ENCODE measurements at regions not wholly inside any gene's neighbourhood (a gene's known extent, or its start where the extent isn't known, plus 50 kb on each side); places are given as distances from the start of the nearest gene placed in this dataset.

DNA sequence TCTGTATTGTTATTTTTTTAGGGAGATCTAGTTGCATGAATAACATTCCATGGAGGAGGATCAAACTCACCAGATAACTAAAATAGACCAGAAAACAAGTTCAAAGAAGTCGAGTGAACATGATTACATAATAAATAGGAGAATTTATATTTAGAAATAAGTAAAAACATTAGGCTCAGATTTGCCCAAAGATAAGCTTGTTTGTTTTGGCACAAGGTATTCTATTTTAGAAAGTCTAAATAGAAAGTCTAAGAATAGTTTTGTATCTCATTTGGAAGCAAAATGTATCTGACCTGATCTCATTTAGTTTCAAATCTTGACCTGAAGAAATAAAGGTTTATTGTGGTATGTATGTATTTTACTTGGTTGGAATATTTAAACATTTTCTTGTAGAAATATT is 670.6 kb upstream of the GALNTL6 start:
- no peak for DNase-seq

DNA sequence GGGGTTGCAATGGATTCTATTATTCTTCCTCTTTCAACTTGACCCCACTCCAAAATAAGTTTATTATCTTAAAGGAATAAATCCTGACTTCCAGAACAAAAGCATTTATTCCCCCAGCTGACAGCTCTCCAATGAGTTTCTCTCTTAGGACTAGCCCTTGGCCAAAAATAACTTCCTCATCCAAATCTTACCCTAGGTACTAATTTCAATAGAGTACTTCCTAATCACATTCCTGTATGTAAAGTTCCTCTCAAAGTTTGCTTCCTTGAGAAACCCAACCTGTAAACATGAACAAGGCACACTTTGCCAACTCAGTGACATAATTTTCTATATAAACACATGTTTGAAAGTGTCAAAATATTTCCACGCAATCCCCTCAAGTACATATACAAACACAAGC is 671.2 kb upstream of the GALNTL6 start:
- DNase-seq: no peak

DNA sequence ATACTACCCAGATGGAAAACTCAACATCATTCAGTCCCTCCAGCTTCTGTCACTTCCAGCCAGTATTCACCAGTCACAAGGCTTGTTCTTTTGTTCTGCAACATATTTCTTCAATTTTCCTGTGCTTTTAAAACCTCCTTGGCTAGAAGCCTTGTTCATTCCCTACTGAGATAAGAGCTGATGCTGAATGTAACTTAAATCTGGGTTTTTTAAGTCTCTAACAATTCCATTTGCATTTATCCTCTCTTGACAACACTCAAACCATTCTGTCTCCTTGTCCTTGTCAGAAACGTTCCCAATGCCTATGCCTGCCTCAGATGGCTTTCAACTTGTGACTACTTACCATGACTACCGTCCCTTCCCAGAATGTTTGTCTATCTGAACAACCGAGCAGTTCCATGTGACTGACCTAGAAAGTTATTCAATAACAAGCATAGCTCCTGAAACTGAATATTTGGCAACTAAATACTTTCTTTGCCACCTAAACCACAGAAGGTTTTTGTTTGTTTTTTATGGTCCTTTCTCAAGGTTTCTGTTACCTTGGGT is 682.9 kb upstream of the GALNTL6 start:
- peak; percentile 8 for DNase-seq

DNA sequence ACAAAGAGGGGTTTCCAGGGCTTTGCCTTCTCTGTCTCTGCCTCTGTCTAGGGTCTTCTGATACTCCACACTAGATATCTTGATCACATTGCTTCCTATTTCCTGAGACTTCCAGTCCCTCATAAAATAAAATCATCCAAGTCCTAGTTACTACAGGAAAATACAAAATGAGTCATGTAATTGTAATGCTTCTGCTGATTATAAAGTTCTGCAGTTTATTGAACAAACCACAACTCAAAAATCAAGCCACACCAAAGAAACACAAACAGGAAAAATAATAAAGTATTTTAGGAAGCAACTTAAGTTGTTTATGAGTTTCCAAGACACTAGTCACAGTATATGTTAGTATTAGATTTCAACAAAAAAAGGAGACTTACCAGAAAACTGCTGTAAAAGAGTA is 695.1 kb upstream of the GALNTL6 start:
- no peak for DNase-seq

DNA sequence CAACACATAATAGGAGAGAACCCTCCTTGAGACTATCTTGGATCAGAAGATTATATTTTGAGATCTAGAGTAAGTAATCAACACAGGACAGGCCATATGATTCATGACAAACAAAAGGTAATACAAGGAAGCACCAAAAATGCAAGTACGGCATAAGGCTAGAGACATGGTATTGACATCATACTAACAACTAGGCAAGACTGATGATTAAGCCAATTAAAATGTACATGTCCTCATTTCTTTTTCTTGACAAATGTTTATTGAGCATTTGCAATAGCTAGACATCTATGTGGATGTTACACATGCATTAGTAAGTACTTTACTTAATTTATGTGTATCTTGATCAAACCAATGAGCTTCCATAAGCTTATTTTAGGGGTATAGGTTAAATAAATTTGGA is 695.7 kb upstream of the GALNTL6 start:
- no peak for DNase-seq

DNA sequence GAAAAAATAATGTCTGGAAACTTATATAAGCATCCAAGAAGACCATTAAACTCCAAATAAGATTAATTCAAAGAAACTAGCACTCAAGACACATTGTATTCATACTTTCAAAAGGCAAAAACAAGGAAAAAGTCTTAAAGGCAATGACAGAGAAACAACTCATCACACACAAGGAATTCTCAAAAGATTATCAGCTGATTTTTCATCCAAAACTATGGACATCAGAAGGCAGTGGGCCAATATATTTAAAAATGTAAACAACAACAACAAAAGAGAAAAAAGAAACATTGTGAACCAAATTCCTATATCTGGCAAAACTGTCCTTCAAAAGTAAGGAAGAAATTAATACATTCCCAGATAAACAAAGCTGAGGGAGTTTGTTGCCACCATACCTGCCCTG is 711.4 kb upstream of the GALNTL6 start:
- DNase-seq: no peak

DNA sequence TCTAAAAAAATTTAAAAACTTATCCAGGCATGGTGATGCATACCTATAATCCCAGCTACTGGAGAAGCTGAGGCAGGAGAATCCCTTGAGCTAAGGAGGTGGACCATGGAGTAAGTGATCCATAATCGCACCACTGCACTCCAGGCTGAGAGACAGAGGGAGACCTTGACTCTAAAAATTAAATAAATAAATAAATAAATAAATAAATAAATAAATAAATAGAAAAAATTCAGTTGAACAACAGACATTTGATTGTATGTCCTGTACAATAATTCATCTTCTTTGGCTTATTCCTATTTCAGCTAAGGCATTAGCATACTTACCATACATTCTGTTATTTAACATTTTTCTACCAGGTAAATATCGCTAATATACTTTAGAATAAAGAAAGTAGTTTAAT is 726.1 kb upstream of the GALNTL6 start:
- DNase-seq: no peak

DNA sequence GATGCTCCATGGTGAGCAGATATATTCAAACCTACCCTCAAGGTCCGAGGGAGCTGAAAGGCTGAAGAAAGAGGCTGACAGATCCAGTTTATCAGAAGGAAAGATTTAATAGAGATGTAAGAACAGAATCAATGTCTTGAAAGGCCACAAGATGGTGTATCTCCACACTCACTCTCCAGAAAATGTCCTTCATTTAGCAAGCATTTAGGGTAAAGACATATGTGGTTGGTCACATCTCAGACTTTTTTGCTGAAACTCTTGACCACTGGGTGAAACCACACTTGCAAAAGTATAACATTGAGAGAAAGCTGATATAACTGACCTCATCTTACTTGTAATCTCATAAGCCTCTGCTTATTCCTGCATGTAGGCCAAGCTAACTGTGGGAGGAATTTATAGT is 745.8 kb upstream of the GALNTL6 start:
- DNase-seq: no peak

DNA sequence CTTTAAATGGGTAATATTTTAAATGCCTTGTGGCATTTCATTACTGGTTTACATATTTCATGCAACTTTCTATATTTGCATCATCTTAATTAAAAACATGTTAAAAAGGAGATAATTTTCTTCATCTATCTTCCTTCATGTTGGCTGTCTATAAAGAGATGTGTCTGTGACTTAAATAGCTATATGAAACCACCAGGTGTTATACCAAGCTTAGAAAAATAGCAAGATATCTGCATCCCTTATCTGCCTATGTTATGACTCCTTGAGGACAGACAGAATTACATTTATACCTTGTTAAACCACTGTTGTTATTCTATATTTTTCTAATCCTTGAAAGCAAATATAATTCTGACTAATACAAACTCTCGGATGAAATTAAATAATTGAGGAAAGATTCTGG is 763.8 kb upstream of the GALNTL6 start:
- no peak for DNase-seq

DNA sequence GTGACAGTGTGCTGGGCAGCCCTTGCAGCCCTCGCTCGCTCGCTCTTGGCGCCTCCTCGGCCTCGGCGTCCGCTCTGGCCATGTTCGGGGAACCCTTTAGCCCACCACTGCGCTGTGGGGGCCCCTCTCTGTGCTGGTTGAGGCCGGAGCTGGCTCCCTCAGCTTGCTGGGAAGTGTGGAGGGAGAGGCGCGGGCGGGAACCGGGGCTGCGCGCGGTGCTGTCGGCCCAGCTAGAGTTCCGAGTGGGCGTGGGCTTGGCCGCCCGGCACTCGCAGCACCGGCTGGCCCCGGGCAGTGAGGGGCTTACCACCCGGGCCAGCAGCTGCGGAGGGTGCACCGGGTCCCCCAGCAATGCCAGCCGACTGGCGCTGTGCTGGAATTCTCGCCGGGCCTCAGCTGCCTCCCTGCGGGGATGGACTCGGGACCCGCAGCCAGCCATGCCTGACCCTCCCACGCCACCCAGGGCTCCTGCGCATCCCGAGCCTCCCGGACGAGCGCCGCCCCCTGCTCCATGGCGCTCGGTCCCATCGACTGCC is 770.1 kb upstream of the GALNTL6 start:
- DNase-seq: no peak

DNA sequence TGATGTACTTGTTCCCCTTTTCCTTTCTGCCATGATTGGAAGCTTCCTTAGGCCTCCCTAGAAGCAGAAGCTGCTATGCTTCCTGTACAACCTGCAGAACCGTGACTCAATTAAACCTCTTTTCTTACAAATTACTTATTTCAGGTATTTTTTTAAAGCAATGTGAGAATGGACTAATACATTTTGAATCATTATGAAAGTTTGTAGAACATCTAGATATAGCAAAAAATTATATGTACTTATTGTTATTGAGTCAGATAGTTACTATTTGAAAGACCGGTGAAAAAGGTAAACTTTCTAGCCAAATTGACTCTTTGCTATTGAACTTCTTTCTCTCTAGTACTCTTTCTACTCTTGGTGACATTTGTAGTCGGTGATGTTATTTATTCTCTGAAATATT is 777.3 kb upstream of the GALNTL6 start:
- DNase-seq: no peak

DNA sequence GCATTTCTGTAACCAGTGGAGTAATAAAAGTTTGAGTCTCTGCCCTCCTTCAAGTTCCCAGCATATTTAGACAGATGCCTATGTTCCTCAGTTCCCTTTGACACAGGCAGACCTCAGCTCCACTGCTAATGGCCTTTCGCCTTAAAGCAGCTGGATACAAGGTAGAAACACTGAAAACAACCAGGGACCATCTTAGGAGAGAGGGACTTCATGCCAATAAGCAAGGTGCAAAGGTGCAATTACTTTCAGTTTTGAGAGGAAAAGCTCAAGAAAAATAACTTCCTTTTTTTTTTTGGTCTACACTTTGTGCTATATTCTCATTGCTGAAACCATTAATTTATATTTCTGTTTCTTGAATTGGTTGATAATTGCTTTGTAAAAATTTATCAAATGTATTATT is 781.9 kb upstream of the GALNTL6 start:
- no peak for DNase-seq

DNA sequence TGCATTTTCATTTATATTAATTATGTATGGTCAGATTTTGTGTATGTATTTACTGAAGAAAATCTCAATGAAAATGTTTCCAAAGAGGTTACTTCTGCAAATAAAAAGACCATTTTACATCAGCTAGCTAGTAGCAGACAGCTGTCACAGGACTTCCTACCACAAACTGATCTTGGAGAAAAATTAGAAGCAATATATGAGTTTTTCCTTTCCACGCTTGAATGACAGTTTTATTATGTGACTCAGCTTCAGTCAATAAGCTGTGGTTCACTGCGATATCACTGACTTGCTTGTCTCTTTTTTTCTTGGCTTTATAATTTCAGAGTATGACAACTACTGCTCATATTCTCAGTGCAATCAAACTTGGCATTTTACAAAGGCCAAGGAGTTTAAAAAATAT is 787.4 kb upstream of the GALNTL6 start:
- DNase-seq: no peak

DNA sequence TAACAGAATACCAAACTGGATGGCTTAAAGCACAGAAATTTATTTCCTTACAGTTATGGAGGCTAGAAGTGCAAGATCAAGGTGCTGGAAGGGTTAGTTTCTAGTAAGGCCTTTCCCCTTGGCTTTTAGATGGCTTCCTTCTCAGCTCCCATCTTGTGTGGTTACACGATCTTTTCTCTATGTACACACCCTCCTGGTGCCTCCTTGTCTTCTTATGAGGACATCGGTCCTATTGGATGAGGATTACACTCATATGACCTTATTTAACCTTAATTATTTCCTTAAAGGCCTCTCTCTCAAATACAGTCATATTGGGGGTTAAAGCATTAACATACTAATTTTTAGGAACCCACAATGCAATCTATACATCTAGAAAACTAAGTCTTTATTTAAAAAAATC is 787.9 kb upstream of the GALNTL6 start:
- DNase-seq: no peak

DNA sequence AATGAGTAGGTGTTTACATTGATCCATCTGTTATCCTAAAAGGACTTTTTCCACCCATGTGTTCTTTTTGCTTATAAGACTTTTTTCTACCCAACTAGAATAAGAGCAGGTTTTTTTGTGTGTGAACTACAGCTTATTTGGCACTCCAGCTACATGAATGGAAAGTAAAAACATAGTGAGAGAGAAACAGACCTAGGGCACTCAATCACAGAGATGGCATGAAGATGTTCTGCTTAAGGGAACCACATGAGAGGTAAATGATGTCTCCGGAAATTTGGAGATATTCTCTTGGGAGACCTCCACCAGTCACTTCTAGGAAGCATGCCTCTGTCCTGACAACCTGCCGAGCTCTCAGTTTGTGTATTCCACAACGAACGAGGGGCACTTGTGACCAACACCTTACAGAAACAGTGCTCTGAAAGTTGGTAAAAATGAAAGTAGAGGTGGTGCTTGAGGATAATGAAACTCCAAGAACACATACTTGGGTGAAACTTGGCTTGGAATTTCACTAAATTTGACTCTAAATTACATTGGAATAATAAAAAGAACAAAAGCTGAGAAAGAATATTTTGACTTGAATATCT is 788.4 kb upstream of the GALNTL6 start:
- DNase-seq: no peak

DNA sequence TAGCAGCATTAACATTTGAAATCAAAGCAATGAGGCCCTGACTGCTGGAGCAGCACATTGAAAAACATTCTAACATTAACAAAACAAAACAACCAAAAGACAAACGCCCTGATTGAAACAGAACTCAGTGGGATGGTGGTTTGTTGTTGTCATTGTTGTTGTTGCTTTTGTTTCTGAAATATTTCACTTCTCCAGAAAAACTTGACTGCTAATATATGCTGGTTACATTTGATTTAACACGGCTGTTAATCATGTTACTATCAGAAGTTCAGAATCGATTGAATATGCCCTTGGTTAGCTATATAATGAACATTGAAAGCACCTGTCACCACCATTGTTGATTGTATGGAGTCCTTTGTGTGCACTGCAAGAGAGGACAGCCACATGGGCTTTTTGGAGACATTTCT is 790.4 kb upstream of the GALNTL6 start:
- DNase-seq: no peak

DNA sequence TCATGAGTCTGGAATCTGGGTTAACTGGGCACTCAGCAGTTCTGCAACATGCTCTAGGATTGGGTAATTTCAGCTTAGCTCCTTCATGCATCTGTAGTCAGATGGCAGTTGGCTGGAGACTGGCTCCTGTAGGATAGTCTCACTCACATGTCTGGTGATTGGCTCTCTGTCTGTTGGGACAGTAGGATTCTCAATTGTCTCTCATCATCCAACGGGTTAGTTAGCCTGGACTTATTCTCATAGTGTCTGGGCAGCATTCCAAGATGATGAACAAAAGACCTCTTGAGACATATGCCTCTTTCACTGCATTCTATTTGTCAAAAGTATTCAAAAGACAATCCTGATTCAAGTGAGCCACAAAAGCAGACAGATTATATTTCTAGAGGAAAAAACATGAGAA is 795.6 kb upstream of the GALNTL6 start:
- DNase-seq: no peak

DNA sequence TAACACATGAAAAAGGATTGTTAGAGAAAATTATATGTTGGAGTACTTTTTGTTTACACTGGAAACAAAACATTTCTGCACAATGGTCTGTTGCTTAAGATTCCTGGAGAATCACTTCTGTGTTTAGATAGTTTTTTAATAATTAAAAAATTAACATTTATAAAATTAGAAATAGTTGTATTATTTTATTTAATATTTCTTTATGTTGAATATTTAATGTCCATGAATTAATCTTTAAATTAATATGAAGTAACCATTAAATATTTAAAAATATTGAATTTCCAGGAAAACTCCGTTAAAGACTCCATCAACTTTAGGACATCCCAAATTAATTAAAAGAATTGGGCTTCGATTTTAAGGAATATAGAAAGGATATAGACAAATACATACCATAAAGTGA is 797.1 kb upstream of the GALNTL6 start:
- no peak for DNase-seq

DNA sequence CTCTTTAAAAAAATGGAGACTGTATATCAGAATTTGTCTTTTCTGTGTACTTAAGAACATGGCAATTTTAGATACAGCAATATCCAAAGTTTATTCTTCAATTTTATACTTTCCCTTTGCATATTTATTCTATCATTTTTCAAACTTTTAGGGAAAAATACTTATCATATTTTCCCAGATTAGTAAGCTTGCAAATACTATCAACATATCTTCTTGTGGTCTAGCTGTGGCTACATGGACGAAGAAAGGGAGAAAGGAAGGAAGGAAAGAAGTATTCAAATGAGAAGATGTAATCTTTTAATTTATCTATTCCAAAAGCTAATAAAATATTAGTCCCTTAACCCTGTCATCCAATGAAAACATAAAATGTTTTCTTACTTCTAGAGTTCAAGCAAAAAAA is 797.8 kb upstream of the GALNTL6 start:
- DNase-seq: no peak

DNA sequence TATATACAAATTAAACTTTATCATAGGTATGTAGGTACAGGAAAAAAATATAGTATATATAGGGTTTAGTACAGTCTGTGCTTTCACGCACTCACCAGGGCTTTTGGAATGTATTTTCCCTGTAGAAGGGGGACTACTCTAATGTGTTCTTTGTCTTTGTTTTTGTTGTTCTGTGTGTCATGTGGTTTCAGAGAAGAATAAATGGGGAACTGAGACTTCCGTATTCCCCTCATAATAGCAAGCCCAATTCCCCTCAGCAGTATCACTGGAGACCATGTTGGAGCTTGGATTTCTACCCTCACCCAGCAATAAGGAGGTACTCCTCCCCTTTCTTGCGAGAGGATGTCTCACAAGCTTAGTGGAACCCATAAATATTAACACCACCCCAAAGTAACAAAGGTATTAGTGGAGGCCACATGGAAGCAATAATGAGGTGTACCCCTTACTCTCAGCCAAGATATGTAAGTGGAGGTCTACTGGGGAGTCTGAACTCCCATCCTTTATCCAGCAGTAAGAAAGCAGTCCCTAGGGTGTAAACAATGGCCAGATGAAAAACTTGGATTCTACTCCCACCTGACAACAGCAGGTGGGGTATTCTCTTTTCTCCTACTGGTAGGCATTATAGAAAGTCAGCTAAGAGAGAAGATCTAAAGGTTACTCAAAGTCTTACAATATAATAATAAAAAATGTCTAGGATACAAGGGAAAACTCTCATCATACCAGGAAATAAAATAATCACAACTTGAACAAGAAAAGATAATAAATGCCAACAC is 805.4 kb upstream of the GALNTL6 start:
- DNase-seq: no peak

DNA sequence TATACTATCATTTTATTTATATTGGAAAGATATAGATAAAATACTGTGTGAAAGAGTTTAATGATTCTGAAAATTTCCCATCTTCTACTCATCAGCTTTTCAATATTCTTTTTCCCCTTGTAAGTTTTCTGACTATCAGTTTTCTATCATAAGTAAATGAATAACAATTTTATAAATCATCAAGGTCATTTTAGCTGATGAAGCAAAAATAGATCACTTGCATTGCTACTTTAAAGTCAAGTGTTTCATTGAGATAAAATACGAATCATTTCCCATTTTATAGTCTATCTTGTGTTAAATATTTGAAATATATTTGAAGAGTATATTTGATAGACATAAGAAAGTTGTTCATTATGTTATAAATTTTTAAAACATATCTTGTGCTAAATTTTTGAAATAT is 811.0 kb upstream of the GALNTL6 start:
- no peak for DNase-seq

DNA sequence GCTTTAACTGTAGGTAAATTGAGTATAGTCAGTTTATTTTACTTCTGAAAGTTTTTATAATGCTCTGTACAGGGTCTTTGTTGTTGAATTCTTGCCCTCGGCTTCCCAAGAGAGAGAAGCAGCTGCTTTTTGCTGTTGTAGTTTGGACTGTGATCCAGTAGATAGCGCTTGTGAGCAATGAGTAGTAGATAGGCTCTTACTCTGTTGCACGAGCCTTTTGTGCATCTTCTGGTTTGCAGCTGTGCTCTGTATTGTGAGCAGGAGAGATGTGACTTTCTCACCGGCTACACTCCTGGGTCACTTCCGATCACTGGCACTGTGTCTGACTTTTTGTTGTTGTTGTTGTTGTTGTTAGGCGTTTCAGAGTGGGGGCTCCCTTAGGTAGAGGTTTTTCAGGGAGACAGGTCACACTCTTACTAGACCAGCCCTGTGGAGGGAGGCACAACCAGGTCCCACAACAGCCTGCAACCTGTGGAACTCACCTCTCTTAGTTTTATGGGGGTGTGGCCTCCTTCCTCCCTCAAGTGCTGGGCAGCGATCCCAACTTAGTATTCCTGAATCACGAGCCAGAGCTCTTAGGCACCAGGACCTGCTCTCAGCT is 822.1 kb upstream of the GALNTL6 start:
- DNase-seq: peak; percentile 1

DNA sequence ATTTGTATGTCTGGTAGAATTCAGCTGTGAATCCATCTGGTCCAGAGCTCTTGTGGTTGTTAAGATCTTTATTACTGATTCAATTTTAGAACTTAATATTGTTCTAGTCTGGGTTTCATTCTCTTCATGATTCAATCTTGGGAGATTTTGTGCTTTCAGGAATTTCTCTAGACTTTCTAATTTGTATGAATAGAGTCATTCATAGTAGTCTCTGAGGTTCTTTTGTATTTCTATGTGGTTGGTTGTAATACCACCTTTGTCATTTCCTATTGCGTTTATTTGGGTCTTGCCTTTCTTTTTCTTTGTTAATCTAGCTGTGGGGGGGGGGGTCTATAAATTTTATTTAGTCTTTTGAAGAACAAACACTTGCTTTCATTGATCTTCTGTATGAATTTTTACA is 824.8 kb upstream of the GALNTL6 start:
- DNase-seq: no peak

DNA sequence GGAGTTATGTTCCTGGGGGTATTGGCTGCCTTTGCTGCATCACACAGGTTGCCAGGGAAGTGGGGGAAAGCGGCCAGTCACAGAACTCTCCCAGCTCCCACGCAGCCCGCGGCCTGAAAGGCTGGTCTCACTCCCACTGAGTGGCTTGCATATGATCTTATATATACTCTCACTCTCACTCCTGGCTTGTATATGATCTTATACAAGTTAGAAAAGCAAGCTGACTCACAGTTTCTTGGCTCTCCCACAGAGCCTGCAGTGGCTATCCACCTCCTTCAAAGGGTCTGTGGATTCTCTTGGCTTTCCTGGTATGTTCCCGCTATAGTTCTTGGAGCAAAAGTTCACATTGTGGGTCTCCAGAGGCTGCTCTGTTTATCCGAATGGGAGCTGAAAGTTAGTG is 833.5 kb upstream of the GALNTL6 start:
- peak; percentile 0 for DNase-seq

Measured in right kidney (tissue), 1 donor.